A673 (cell line): ENCODE measurements at regions not wholly inside any gene's neighbourhood (a gene's known extent, or its start where the extent isn't known, plus 50 kb on each side); places are given as distances from the start of the nearest gene placed in this dataset.
"Not testable (repeated sequence)": the region's sequence is repeated elsewhere in the genome, so short reads cannot be mapped to it uniquely, and the experiment has no call there.

Source experiments
- BruUV-seq: library from RNA; stranded (reverse); fragments of 400-500 nt; replicated peaks from 2 replicates; lab custom pipeline; 2021; lab: Mats Ljungman, UMichigan
- CTCF ChIA-PET: fragments of 300-600 bp; sonication (Branson Sonifier 250); formaldehyde crosslinking; loops from one replicate; lab custom pipeline; 2022; ENCODE audit warnings: antibody characterized with exemption; lab: Charles Lee
- POLR2A ChIA-PET: fragments of 300-600 bp; sonication (Branson Sonifier 250); formaldehyde crosslinking; loops from one replicate; lab custom pipeline; 2022; ENCODE audit warnings: antibody characterized with exemption; ENCODE audit not compliant: low non-redundant PET; lab: Charles Lee
- DNase-seq: peaks from one replicate; pipeline ENCODE4 v3.0.0-alpha.2; 2015; ENCODE audit warnings: low spot score
- H3K27ac ChIP-seq: fragments of 200-600 bp; sonication (generic); 2 replicates; pipeline ENCODE4 v1.5.1; 2016; ENCODE audit warnings: mixed run types, low read depth, mild to moderate bottlenecking, mixed read lengths, antibody characterized with exemption, low read length; ENCODE audit not compliant: poor library complexity, severe bottlenecking
- H3K27me3 ChIP-seq: fragments of 200-600 bp; sonication (generic); replicated peaks from 2 replicates; pipeline ENCODE4 v1.6.1; 2017; ENCODE audit warnings: mixed run types, low read depth, mild to moderate bottlenecking, mixed read lengths, antibody characterized with exemption, low read length; ENCODE audit not compliant: insufficient read depth, poor library complexity
- H3K36me3 ChIP-seq: fragments of 200-600 bp; sonication (generic); 2 replicates; pipeline ENCODE4 v1.6.1; 2016; ENCODE audit warnings: mixed run types, mild to moderate bottlenecking, mixed read lengths, antibody characterized with exemption, low read length; ENCODE audit not compliant: insufficient read depth, poor library complexity, severe bottlenecking
- H3K4me1 ChIP-seq: fragments of 200-600 bp; sonication (generic); 2 replicates; pipeline ENCODE4 v1.6.1; 2017; ENCODE audit warnings: mixed run types, mild to moderate bottlenecking, mixed read lengths, antibody characterized with exemption, low read length; ENCODE audit not compliant: insufficient read depth, poor library complexity, severe bottlenecking
- H3K4me3 ChIP-seq: fragments of 200-600 bp; sonication (generic); 2 replicates; pipeline ENCODE4 v1.5.1; 2016; ENCODE audit warnings: low read depth, mixed run types, mild to moderate bottlenecking, mixed read lengths, low read length; ENCODE audit not compliant: poor library complexity, severe bottlenecking
- H3K9me3 ChIP-seq: fragments of 200-600 bp; sonication (generic); 2 replicates; pipeline ENCODE4 v1.6.1; 2016; ENCODE audit warnings: mixed run types, low read depth, mild to moderate bottlenecking, mixed read lengths, antibody characterized with exemption, low read length; ENCODE audit not compliant: poor library complexity, severe bottlenecking
- EZH2 ChIP-seq: fragments of 200-600 bp; sonication (generic); IDR thresholded peaks from 2 replicates; pipeline ENCODE4 v1.6.1; 2017; ENCODE audit warnings: borderline replicate concordance, low read depth, mild to moderate bottlenecking, mixed read lengths, antibody characterized with exemption, low read length; ENCODE audit not compliant: poor library complexity, severe bottlenecking
- intact Hi-C: fragments of 100-400 bp; cut with micrococcal nuclease; formaldehyde crosslinking; loops from one replicate; pipeline ENCODE4 v1.10.0; 2022; ENCODE audit not compliant: unreplicated experiment
- TF ChIP-seq, protein P1 (sequence below): fragments of 300-800, 200-600 bp; sonication (generic); conservative IDR thresholded peaks from 2 replicates; pipeline ENCODE4 v1.5.1; 2017; ENCODE audit warnings: low read depth, mild to moderate bottlenecking, antibody characterized with exemption, low read length, moderate library complexity, mixed read lengths

- DNase-seq, result no peak
- Histone ChIP-seq H3K4me3 (no peak overlapping the region), H3K36me3 (no peaks in the 10 kb centered on the region), H3K27ac (no peak overlapping the region), H3K27me3 (peaks cover 38% of the 10 kb centered on the region), H3K9me3 (no peaks in the 10 kb centered on the region), H3K4me1 (no peaks in the 10 kb centered on the region)
- no peak for TF ChIP-seq EZH2
- TF ChIP-seq, protein P1, sequence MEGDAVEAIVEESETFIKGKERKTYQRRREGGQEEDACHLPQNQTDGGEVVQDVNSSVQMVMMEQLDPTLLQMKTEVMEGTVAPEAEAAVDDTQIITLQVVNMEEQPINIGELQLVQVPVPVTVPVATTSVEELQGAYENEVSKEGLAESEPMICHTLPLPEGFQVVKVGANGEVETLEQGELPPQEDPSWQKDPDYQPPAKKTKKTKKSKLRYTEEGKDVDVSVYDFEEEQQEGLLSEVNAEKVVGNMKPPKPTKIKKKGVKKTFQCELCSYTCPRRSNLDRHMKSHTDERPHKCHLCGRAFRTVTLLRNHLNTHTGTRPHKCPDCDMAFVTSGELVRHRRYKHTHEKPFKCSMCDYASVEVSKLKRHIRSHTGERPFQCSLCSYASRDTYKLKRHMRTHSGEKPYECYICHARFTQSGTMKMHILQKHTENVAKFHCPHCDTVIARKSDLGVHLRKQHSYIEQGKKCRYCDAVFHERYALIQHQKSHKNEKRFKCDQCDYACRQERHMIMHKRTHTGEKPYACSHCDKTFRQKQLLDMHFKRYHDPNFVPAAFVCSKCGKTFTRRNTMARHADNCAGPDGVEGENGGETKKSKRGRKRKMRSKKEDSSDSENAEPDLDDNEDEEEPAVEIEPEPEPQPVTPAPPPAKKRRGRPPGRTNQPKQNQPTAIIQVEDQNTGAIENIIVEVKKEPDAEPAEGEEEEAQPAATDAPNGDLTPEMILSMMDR, result no peak
- intact Hi-C loops, result no loop called here
- CTCF ChIA-PET, result no interaction called here
- POLR2A ChIA-PET, result no interaction called here
- no TSS peak for BruUV-seq
Measured at GRCh38 chr21:35711661-35712060, 348.7 kb downstream of the SETD4 start.

DNA sequence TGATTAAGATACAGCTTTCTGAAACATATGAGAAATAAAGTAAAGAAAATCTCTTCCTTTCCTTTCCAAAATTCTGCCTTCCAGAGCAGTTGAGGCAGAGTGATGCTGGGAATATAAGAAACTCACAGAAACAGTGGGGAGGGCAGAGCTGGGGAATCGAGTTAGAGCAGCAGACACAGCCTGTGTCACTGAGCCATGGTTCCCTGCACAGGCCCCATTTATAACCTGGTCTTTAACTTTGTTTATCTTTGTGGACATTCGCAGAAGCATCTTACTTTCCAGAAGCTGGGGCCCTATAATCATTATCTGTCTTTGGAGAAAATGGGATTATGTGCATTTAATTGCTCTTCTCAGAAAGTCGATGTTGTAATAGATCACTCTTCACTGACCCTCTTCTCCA, 349.1 kb downstream of the SETD4 start:
- ChIA-PET CTCF (no interaction called here), POLR2A (no interaction called here)
- Histone ChIP-seq H3K36me3 (no peaks in the 10 kb centered on the region), H3K27me3 (peaks cover 41% of the 10 kb centered on the region), H3K4me3 (no peak overlapping the region), H3K27ac (no peak overlapping the region), H3K9me3 (no peaks in the 10 kb centered on the region), H3K4me1 (no peaks in the 10 kb centered on the region)
- no TSS peak for BruUV-seq
- TF ChIP-seq, protein P1, result no peak
- no peak for TF ChIP-seq EZH2
- intact Hi-C loops, result no loop called here
- DNase-seq, result no peak

DNA sequence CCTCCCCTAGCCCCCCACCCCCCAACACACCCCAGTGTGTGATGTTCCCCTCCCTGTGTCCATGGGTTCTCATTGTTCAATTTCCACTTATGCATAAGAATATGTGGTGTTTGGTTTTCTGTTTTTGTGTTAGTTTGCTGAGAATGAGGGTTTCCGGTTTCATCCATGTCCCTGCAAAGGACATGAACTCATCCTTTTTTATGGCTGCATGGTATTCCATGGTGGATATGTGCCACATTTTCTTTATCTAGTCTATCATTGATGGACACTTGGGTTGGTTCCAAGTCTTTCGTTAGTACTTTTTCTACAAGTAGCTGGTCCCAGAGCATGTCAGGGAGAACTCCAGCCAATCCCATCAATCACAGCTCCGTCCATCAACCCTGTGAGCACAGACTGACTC, 350.3 kb downstream of the SETD4 start:
- H3K4me1 ChIP-seq, DNase-seq, CTCF ChIA-PET, H3K4me3 ChIP-seq, H3K36me3 ChIP-seq, intact Hi-C loops, H3K9me3 ChIP-seq, H3K27ac ChIP-seq, POLR2A ChIA-PET, BruUV-seq: not testable (repeated sequence)
- H3K27me3 ChIP-seq, result peaks cover 42% of the 10 kb centered on the region

DNA sequence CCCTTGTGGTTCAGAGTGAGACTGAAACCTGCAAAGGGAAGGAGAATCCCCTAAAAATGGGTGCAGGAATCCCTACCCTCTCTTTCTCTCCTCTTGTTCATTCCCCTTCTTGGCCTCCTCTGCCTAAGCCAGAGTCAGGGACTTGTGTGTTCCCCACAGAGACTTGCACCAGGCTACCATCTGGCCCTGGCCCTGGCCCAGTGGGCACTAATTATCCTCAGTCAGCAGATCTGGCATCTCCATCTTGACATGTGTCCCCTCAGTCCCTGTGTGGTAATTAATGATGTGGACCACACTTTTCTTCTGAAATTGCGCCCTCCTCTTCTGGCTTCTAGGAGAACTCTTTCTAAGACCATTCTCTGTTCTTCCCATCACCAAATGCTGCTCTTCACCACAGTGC, 354.4 kb downstream of the SETD4 start:
- intact Hi-C loops, result no loop called here
- no peak for DNase-seq
- Histone ChIP-seq H3K27me3 (peaks cover 71% of the 10 kb centered on the region), H3K4me1 (no peaks in the 10 kb centered on the region), H3K27ac (no peak overlapping the region), H3K36me3 (no peaks in the 10 kb centered on the region), H3K9me3 (no peaks in the 10 kb centered on the region), H3K4me3 (no peak overlapping the region)
- no TSS peak for BruUV-seq
- POLR2A ChIA-PET, result no interaction called here
- TF ChIP-seq, protein P1, result no peak
- no peak for TF ChIP-seq EZH2
- CTCF ChIA-PET, result no interaction called here
